ENCODE measurements at regions not wholly inside any gene's neighbourhood (a gene's known extent, or its start where the extent isn't known, plus 50 kb on each side); places are given as distances from the start of the nearest gene placed in this dataset.

- H4K5ac ChIP-seq (ENCODE audit: insufficient read length, low read depth, low read length): no peak overlapping the region
- H3K79me1 ChIP-seq (ENCODE audit: low read depth, low read length): no peaks in the 10 kb centered on the region
- no peak overlapping the region for H3K4ac ChIP-seq (replicated peaks; ENCODE audit: insufficient read length, low read depth, low read length)
- no peak overlapping the region for H2AK5ac ChIP-seq (ENCODE audit: low read depth, low read length)
- no peaks in the 10 kb centered on the region for H3K9me3 ChIP-seq (ENCODE audit: insufficient read depth in 2 of 2, low read depth in 1 of 2, low read length in 1 of 2)
- H2BK15ac ChIP-seq (ENCODE audit: low read length): no peak overlapping the region
- no peak overlapping the region for H2BK5ac ChIP-seq (ENCODE audit: low read depth, low read length)
- no peaks in the 10 kb centered on the region for H3K23me2 ChIP-seq (ENCODE audit: low read depth, low read length)
- no peak overlapping the region for H2BK120ac ChIP-seq (replicated peaks; ENCODE audit: low read depth, low read length)
- H3K23ac ChIP-seq (ENCODE audit: insufficient read length): no peak overlapping the region
- no peak overlapping the region for H3K4me2 ChIP-seq (ENCODE audit: insufficient read depth in 1 of 2, low read depth in 2 of 2, low read length in 2 of 2)
- no peak overlapping the region for H3K4me3 ChIP-seq (ENCODE audit: extremely low read depth in 1 of 4, insufficient read depth in 2 of 4, low read depth in 3 of 4, low read length in 4 of 4)
- ChIA-PET POLR2A (ENCODE audit: partially characterized antibody) (no interaction called here), CTCF (ENCODE audit: partially characterized antibody) (interaction anchor here (1.2 to 7.4 kb wide), 6 partner anchors 11 to 317 kb away, joined by 4 to 61 read pairs (median 8); no protein-coding TSS in a partner anchor)
- H3K56ac ChIP-seq (replicated peaks; ENCODE audit: insufficient read length, low read depth, low read length): no peak overlapping the region
- no peak overlapping the region for H4K91ac ChIP-seq (replicated peaks; ENCODE audit: insufficient read length, low read length)
- no peaks in the 10 kb centered on the region for H3K27me3 ChIP-seq (replicated peaks in 1 of 4; ENCODE audit: control insufficient read depth in 3 of 4, extremely low read depth in 1 of 4, insufficient read depth in 3 of 4, low read length in 3 of 4)
- H3K9ac ChIP-seq (replicated peaks in 1 of 4; ENCODE audit: extremely low read depth in 1 of 4, low read depth in 3 of 4, low read length in 3 of 4): no peak overlapping the region
- no peaks in the 10 kb centered on the region for H3K79me2 ChIP-seq (ENCODE audit: control insufficient read depth in 1 of 2, insufficient read depth in 2 of 2, low read length in 2 of 2)
- no peak overlapping the region for H4K8ac ChIP-seq (ENCODE audit: extremely low read depth, insufficient read depth, low read length)
- H3K27ac ChIP-seq (ENCODE audit: low read depth, low read length): no peak overlapping the region
- no peak for DNase-seq (ENCODE audit: low read depth in 1 of 2, low spot score in 2 of 2)
- no peak overlapping the region for H2AFZ ChIP-seq (ENCODE audit: low read length)
- TF ChIP-seq HDAC6 (IDR thresholded peaks at IDR 0.05; ENCODE audit: low read depth, low read length): no peak
- no peak for TF ChIP-seq JUND (IDR thresholded peaks at IDR 0.05; ENCODE audit: low read length)
- TF ChIP-seq SIN3A (conservative IDR thresholded peaks at IDR 0.05 in 1 of 2, IDR thresholded peaks at IDR 0.05 in 1 of 2; ENCODE audit: low read depth in 1 of 2, low read length in 2 of 2): no peak
- no peak for TF ChIP-seq SP1 (IDR thresholded peaks at IDR 0.05; ENCODE audit: low read depth, low read length)
- no peak for TF ChIP-seq CEBPB (IDR thresholded peaks at IDR 0.05; ENCODE audit: low read depth, low read length)
- TF ChIP-seq EP300 (IDR thresholded peaks at IDR 0.05; ENCODE audit: borderline replicate concordance in 1 of 2, low read depth in 2 of 2, low read length in 2 of 2): no peak
- TF ChIP-seq, protein P1, sequence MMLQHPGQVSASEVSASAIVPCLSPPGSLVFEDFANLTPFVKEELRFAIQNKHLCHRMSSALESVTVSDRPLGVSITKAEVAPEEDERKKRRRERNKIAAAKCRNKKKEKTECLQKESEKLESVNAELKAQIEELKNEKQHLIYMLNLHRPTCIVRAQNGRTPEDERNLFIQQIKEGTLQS (IDR thresholded peaks at IDR 0.05; ENCODE audit: insufficient read depth, low read depth, low read length): no peak
- TF ChIP-seq CHD2 (IDR thresholded peaks at IDR 0.05; ENCODE audit: low read length): no peak
- no peak for TF ChIP-seq POLR2A (IDR thresholded peaks at IDR 0.05; ENCODE audit: control extremely low read depth in 1 of 2, low read depth in 2 of 2, low read length in 2 of 2)
- TF ChIP-seq NANOG (IDR thresholded peaks at IDR 0.05; ENCODE audit: insufficient read depth, low read depth, low read length, poor library complexity, severe bottlenecking): no peak
- TF ChIP-seq NRF1 (IDR thresholded peaks at IDR 0.05; ENCODE audit: low read depth, low read length): no peak
- H2BK20ac ChIP-seq (ENCODE audit: low read length): no peak overlapping the region
- no peak overlapping the region for H3K14ac ChIP-seq (ENCODE audit: insufficient read length)
- H3K36me3 ChIP-seq (ENCODE audit: control insufficient read depth in 2 of 4, insufficient read depth in 4 of 4, low read length in 3 of 4): no peaks in the 10 kb centered on the region
- H3K18ac ChIP-seq (ENCODE audit: extremely low read depth, low read length): no peak overlapping the region
- H4K20me1 ChIP-seq (replicated peaks in 1 of 2; ENCODE audit: control insufficient read depth in 1 of 2, insufficient read depth in 2 of 2, low read length in 2 of 2): no peaks in the 10 kb centered on the region
- H3K4me1 ChIP-seq (replicated peaks in 1 of 4; ENCODE audit: control insufficient read depth in 3 of 4, insufficient read depth in 4 of 4, low read length in 3 of 4): peaks cover 0 to 5% (median 2%) of the 10 kb centered on the region in 4 experiments; a peak in 2 of 7 replicates
- 84% methylated on average over 4 of the region's 4 CpGs; no CpG with 5 or more reads in 1 of the 2 experiments for WGBS, 2 experiments (ENCODE audit: extremely low coverage in 1 of 2, insufficient coverage in 1 of 2, insufficient read length in 1 of 2, insufficient replicate concordance in 2 of 2, low coverage in 1 of 2, low lambda C conversion rate in 2 of 2, missing lambda C conversion rate in 1 of 2)
- no peak overlapping the region for H2BK12ac ChIP-seq (ENCODE audit: low read depth, low read length)
- FAIRE-seq: no peak
These were observed 53.2 kb upstream of the SEC11C start for GRCh38 chr18:59086522-59086921.
